T-helper 2 cell treated with Interferon-gamma antibody and Interleukin-4, amounts not matched to agents 100 ng/mL and 5 ng/mL, for 36 hours (primary cell): ENCODE measurements at regions not wholly inside any gene's neighbourhood (a gene's known extent, or its start where the extent isn't known, plus 50 kb on each side); places are given as distances from the start of the nearest gene placed in this dataset.
"Not testable (repeated sequence)": the region's sequence is repeated elsewhere in the genome, so short reads cannot be mapped to it uniquely, and the experiment has no call there.

Experiments used
- intact Hi-C: fragments of 100-400 bp; cut with micrococcal nuclease; formaldehyde crosslinking; loops from one replicate; pipeline ENCODE4 v1.15.1; 2023

DNA sequence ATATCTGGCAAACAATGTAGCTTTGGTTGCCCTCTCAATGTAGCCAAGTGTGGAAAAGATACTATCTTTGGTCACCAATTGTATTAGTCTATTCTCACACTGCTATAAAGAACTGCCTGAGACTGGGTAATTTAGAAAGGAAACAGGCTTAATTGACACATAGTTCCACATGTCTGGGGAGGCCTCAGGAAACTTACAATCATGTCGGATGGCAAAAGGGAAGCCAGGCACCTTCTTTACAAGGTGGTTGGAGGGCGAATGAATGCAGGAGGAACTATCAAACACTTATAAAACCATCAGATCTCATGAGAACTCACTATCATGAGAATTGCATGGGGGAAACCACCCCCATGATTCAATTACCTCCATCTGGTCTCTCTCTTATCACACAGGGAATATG is 133.1 kb upstream of the TBCA start:
- intact Hi-C loops = no loop called here

DNA sequence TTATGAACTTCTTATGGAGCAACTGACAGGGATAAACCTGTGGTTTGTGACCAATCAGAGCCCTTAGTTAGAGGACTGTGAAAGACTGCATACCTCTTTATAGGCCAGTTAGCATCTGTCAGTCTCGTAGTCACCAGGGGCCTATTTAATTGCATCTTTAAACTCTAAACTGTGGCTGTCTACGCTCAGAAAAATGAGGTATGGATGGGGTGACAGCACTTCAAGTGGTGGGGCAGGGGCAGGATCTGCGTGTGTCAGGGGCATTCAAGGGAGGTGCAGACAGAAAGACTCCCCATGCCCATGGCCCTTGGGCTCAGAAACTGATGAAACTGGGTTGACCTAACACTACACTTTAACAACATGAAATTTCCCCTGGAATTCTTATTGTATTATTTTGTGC is 132.6 kb upstream of the TBCA start:
- intact Hi-C loops = no loop called here

DNA sequence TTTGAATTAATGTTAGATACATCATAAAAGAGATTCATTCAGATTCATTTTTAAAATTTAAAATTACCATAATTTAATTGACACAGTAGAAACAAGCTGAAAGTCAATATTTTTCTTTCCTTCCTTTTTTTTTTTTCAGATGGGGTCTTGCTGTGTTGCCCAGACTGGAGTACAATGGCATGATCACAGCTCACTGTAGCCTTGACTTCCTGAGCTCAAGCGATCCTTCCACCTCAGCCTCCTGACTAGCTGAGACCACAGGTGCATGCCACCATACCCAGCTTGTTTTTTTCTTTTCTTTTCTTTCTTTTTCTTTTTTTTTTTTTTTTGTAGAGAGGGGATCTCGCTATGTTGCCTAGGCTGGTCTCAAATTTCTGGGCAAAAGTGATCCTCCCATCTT is 131.6 kb upstream of the TBCA start:
- intact Hi-C loops = no loop called here

DNA sequence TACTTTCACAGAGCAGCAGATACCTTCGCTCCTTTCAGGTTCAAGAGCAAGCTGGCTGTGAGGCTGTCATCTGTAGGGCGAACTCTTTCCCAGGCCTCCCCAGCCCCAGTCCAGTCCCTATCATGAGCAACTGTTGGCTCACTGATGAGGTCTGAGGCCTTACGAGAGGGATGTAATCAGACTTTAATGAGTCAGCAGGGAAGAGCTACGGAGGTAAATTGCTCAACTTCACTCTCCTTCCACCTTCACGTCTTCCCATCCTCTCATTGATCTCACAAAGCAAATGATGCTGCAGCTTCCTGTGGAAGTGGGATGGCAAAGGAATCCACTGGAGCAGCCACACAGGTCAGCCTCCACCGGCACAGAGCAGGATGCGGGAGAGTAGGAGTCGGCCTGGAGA is 130.7 kb upstream of the TBCA start:
- intact Hi-C loops = no loop called here

DNA sequence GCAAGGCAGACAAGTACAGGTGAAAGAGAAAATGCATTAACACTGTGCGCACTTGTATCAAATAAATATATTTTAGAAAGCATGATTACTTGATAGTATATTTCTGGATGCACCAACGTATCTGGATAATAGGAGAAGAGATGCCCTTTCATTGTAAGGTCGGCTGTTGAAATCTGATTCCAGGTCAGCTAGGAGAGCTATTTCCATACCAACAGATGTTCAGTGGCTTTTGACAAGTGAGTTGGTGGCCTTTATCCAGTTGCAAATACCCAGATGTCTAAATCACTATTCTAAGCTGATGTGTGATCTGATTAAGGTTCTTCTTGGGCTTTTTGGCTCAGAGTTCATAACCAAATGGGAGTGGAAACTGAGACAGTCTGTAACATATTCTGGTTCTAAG is 128.2 kb upstream of the TBCA start:
- intact Hi-C loops = no loop called here

DNA sequence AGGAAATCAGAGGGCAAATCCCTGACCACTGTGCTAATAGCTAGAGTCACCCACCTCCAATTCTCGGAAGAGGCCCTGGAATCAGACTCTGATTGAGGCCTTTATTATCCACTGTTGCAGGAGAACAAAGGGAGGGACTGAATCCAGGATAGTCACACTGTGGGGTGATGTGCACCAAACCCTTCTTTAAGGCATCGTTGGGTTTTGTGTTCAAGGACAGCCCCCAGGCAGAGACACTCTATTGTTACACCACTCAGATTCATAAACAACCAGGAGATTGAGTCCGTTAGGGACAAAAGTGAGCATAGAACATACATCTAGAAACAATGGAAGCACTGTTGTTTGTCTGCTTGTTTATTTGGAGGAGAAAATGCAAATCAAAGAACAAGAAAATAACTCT is 124.6 kb upstream of the TBCA start:
- intact Hi-C loops = no loop called here

DNA sequence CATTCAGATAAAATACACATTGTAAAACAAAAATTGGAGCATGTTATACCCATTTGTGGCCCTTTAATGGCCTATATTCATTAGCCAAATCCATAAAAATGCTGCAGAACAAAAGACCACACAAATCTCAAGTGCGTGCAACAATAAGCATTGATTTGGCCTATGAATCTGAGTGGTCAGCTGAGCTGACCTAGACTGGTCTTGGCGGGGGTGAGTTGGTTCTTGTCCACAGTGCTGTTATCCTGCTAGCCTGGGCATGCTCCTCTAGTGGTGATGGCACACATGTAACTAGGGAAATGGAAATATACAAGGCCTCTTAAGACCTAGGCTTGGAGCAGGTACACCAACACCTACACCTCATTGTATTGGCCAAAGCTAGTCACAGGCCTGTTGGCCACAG is 122.2 kb upstream of the TBCA start:
- intact Hi-C loops = no loop called here

DNA sequence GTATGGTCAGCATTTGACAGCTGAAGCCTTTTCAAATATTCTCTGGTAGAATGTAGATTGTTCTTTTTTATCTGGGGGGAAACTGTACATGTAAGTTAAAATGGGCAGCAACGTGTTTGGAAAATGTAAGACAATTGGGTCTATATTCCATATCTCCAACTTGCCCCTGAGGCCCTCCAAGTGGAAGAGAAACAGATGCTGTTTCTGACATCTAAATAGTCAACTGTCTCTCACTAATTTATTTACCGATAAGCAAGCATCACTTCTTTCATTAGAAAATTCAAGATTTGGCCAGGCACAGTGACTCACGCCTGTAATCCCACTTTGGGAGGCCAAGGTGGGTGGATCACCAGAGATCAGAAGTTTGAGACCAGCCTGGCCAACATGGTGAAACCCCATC is 120.2 kb upstream of the TBCA start:
- intact Hi-C loops = no loop called here

DNA sequence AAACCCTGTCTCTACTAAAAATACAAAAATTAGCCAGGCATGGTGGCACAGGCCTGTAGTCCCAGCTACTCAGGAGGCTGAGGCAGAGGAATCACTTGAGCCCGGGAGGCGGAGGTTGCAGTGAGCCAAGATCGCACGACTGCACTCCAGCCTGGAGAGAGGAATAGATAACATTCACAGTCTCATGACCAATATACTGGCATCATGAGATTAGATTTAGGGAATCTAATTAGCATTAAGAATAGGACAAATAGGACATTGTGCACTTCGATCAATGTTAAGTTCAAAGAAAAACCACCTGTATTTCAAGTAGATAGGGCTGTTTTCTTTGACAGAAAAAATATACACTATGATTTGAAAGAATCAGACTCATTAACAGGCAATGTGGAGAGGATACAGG is 118.0 kb upstream of the TBCA start:
- intact Hi-C loops = not testable (repeated sequence)

DNA sequence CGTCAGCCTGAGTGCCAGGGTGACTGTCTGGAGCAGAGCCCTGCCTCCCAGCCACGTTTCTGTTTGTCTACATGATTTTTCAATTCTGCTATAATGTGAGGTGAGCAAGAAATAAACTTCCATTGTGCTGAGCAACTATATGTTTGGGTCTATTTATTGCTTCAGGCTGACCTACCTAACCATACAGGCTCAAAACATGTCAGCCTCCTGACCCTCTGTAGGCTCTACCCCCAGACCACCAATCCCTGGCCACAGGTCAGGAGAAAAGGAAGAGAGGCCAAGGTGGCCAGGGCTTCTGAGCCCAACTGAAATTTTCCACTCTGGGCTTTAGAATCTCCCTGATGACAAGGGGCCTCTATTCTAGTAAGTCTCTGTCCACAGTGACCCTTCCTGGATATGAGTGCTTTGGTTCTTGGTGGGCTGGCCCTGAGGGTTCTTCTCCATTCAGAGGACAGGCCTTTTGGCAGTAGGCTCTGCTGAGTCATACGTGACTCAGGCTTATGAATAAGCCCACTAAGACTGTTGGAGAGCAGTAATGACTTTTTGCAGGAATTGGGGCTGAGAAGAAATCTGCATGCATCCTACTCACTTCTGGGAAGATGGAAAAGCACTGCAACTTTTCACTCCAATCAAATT is 117.2 kb upstream of the TBCA start:
- intact Hi-C loops = no loop called here

DNA sequence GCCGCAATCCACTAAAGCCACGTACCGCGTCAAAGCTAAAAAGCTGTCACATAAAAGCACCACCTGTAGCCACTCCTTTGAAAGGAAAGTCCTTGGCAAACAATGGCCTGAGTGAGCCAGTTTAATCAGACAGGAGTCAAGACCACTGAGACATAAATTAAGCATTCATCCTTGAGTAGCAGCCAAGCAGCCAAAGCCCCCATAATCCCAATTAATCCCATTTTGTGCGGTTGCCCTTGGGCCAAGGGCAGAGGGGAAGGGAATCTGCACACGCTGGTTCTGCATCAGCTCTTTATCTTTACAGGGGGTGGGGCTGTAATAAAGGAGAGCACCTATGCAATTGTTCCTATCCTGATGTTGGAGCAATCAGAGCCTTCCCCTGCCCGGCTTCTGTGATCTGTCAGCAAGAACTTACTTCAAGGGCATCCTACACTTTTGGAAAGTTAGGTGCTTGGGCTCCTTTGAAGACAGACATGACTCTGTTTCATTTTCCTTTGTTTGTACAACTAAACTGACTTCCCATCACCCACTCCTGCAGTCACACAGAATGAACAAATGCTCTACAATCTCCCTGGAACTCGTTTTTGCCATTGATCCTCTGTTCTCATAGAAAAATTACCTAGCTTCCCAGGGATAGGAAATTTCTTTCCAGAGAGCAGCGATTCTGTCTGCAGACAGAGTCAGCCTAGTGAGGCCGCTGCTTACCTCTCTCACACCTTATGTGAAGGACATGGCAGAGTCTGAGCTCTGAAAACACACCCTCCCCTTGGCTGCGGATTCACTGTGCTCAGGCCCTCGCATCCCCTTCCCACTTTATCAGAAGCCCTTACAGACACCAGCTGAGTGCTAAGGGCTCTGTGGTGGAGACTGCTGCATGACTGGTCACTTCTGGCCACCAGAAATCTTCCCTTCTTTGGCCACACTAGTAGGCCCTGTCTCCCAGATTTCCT is 116.2 kb upstream of the TBCA start:
- intact Hi-C loops = no loop called here

DNA sequence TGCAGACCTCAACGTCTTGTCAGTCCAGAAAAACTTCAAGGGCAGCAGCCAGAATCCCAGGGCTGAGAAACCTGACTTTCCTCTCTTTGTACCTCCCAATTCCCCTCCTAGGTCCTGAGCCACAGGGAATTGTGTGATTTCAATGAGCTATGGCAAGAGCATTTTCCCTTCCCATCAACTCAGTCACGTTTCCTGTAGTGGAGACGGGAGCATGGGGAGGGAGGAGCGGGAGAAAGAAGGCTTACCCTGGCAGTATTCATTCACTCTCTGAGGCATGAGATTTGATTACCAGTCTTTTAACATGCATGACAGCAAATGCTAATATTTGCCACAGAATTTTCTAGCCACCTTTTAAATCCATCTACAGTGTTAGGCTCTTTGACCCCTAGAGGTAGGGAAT is 109.4 kb upstream of the TBCA start:
- intact Hi-C loops = no loop called here

DNA sequence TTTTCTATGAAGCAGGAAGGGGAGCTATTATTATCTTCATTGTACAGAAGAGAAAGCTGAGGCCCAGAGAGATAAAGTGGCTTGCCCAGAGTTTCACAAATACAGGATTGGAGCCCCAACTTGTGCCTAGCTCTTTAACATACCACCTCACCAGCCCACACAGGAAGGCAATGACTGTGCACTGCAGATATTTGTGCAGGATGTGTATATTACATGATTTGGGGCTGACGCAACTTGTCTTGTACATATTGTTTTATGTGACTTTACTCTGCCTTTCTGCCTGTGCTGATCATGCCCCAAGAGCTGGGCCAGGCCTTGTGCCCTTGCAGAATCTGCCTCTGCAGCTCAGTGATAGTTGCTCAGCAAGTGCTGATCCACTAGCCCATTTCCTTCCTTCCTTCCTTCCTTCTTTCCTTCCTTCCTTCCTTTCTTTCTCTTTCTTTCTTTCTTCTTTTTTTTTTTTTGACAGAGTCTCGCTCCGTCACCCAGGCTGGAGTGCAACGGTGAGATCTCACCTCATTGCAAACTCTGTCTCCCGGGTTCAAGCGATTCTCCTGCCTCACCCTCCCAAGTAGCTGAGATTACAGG is 106.6 kb upstream of the TBCA start:
- intact Hi-C loops = no loop called here

DNA sequence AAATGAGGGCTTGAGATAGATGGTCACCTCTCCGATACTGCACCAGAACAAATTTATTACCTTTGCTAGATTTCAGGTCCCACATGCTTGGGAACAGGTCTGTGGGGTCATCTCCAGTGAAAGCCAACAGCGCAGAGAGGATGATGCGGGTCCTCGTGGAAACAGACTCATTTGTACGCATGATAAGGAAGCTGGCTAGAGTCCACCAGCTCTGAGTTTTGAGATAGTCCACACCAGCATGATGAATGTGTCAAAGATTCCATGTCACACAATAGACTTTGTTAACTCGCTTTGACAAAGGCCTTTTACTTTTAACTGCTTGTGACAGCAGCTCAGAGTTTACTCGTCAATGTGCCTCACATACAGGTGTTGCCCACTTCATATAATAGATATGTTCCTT is 105.4 kb upstream of the TBCA start:
- intact Hi-C loops = no loop called here

DNA sequence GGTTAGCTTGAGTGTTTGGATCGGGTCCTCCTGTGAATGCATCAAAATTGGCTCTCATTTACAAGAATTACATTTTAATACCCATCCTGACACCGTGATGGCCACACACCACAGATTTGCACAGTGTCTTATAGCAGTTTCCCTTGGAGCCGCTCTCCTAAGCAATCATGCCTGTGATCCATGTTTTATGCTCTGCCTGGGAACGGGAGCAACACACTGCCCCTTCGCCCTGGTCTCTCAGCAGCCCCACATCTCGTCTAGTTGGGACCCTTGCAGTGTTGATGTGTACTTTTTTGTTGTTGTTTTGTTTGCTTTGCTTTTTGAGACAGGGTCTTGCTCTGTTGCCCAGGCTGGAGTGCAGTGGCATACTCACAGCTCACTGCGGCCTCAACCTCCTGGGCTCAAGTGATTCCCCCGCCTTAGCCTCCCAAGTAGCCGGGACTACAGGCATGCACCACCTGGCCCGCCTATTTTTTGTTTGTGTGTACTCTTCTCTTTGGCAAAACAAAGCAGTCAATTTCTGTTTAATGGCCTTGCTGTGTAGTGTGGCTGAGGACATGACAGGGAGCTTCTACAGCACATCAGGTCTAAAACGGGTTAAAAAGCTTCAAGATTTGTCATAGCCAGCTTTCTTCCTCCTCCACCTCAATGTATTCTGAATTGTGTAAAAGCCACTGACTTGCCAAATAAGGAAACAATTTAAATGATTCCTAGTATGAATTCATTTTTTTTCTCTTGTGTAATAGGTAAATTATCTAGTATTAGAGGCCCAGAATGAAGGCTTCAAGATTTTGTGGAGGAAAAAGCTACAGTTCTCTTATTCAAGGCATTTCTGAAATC is 101.6 kb upstream of the TBCA start:
- intact Hi-C loops = no loop called here

DNA sequence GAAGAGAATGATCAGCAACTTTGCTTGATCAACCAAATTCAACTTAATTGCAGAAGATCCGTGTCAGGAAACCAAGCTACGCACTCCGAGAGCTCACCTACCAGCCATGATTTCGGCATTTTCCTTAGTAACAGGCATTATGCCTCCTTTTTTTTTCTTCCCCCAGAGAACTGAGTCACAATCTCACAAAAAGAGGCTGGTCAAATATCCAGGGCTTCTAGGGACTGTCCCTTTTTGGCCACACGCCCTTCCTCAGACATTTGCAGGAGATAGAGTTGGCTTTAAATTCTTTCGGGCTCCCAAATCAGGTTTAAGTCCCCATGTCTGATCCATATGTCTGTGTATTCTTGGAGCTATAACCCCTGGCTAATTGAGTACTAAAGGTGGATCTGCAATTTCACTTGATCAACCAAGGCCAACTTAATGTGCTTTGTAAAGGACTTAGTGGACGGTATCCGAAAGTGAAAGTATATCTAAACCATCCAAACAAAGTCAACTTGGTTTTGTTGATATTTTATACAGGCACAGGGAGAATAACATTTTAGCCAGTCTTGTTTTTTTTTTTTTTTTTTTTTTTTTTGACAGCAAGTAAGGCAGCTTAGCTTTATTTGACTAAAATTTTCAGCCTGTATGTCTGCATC is 100.8 kb upstream of the TBCA start:
- intact Hi-C loops = no loop called here

DNA sequence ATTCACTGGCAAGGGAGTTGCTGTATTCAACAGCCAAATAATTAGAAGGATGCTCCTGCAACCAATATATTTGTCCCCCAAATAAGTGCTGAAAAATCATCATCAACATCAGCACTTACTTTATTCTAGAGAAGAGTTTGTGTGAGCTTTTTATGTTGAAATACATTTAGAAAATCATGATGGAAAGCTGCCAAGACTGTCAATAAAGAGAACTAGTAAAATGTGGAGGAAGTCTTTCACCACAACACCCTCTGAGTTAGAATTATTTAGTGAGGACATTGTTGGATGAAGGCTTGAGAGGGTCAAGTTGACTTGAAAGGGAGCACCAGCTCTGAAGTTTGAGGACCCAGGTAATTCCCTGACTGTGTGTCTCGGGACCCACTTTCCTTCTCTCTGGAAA is 100.2 kb upstream of the TBCA start:
- intact Hi-C loops = no loop called here

DNA sequence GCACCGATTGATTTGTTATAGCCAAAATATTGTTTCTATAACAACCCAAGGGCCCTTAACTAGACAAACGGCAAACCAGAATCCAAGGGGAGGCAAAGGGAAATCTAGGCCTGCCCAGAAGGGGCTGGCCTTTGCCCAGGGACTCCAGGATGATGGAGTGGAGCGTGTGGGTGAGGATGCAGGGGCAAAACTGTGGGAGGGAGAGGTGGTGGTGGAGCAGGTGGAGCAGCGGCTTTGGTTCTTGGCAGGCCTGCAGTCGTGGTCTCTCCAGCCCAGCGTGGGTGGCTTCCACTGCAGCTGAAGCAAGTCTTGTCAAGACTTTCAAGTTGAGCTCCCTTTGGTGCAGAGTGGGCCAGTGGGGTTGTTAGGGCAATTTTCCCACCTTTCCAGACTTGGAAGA is 98.6 kb upstream of the TBCA start:
- intact Hi-C loops = no loop called here

DNA sequence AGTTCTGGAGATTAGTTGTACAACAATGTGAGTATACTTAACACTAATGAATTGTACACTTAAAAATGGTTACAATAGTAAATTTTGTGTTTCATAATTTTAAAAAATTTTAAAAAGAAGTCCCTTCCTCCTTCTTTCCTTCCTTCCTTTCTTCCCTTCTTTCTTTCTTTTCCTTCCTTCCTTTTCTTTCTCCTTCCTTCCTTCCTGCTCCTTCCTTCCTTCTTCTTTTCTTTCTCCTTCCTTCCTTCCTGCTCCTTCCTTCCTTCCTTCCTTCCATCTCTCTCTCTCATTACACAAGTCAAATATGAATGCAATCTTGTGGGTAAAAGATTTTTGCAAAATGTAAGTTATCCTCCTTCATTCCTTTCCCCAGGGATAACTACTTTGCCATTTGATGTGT is 97.1 kb upstream of the TBCA start:
- intact Hi-C loops = no loop called here

DNA sequence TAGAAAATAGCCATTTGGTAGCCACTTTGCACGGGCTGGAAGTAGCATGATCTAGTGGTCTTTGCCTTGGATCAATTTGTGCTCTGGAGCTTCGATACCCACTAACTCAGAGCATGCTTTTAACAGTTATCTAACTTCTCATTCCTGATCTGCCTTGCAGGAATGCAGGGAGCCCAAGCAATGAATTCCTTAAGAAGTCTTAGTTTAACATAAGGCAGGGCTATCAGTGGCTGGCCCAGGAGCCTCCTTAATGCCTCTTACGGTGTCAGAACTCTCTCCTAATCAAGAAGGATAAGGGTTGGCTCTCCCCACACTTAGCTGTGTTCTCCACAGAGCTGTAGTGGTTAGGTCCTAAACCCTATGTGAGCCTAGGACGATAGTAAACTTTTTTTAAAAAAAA is 95.8 kb upstream of the TBCA start:
- intact Hi-C loops = no loop called here

DNA sequence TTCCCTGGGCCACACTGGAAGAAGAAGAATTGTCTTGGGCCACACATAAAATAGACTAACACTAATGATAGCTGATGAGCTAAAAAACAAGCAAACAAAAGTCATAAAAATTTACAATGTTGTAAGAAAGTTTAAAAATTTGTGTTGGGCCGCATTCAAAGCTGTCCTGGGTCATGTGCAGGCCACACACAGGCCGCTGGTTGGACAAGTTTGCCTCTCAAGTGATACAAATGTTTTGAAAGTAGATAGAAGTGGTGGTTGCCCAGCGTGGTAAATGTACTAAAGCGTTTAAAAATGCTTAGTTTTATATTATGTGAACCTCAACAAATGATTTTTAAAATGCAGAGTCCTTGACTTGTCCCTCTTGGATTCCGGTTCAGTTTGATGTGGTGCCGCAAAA is 94.9 kb upstream of the TBCA start:
- intact Hi-C loops = no loop called here
